IMR-90 (cell line): ENCODE measurements at regions not wholly inside any gene's neighbourhood (a gene's known extent, or its start where the extent isn't known, plus 50 kb on each side); places are given as distances from the start of the nearest gene placed in this dataset.
"Not testable (repeated sequence)": the region's sequence is repeated elsewhere in the genome, so short reads cannot be mapped to it uniquely, and the experiment has no call there.

Experiments
- ATAC-seq: fragments of 200-7000 bp; cut with Tn5 transposase; 2 replicates; pipeline ENCODE4 v1.9.1; 2020; ENCODE audit warnings: low read depth, mild to moderate bottlenecking, moderate library complexity
- BruUV-seq: library from RNA; stranded (reverse); fragments of 400-500 nt; replicated peaks from 2 replicates; lab custom pipeline; 2021; lab: Mats Ljungman, UMichigan
- CTCF ChIA-PET: fragments of 300-600 bp; formaldehyde crosslinking; extraction: SDS; loops from one replicate; lab custom pipeline; 2021; ENCODE audit warnings: antibody characterized with exemption; lab: Yijun Ruan, JAX
- POLR2A ChIA-PET: fragments of 300-600 bp; sonication (Branson Sonifier 250); formaldehyde crosslinking; loops from one replicate; lab custom pipeline; 2022; ENCODE audit warnings: antibody characterized with exemption; ENCODE audit not compliant: unreplicated experiment; lab: Charles Lee
- DNase-seq: peaks from one replicate; pipeline ENCODE4 v3.0.0; 2013
- H2AFZ ChIP-seq: replicated peaks from 2 replicates; pipeline ENCODE3; 2013; ENCODE audit warnings: low read length, mild to moderate bottlenecking; ENCODE audit not compliant: poor library complexity
- H2AK5ac ChIP-seq: 2 replicates; pipeline ENCODE4 v1.6.1; 2013; ENCODE audit warnings: low read depth, low read length, inconsistent platforms
- H2AK9ac ChIP-seq: replicated peaks from 2 replicates; pipeline ENCODE3; 2013; ENCODE audit warnings: mild to moderate bottlenecking, low read depth, low read length, moderate library complexity; ENCODE audit not compliant: poor library complexity
- H2BK120ac ChIP-seq: 2 replicates; pipeline ENCODE4 v1.6.1; 2013; ENCODE audit warnings: low read depth, low read length, inconsistent platforms
- H2BK15ac ChIP-seq: 3 replicates; pipeline ENCODE4 v1.6.1; 2013; ENCODE audit warnings: low read depth, low read length, inconsistent platforms
- H2BK20ac ChIP-seq: 2 replicates; pipeline ENCODE4 v1.6.1; 2013; ENCODE audit warnings: low read depth, mild to moderate bottlenecking, inconsistent platforms, low read length, moderate library complexity
- H2BK5ac ChIP-seq: 2 replicates; pipeline ENCODE4 v1.6.1; 2013; ENCODE audit warnings: mild to moderate bottlenecking, low read depth, low read length, inconsistent platforms; ENCODE audit not compliant: poor library complexity, severe bottlenecking
- H3K14ac ChIP-seq: replicated peaks from 2 replicates; pipeline ENCODE4 v1.6.1; 2013; ENCODE audit warnings: low read depth, low read length, inconsistent platforms
- H3K18ac ChIP-seq: 2 replicates; pipeline ENCODE4 v1.6.1; 2013; ENCODE audit warnings: low read depth, low read length, control low read depth
- H3K23ac ChIP-seq: 2 replicates; pipeline ENCODE4 v1.6.1; 2013; ENCODE audit warnings: low read depth, low read length, inconsistent platforms
- H3K27ac ChIP-seq: 2 replicates; pipeline ENCODE4 v1.5.1; 2013; ENCODE audit warnings: mild to moderate bottlenecking, control low read depth, low read length; ENCODE audit not compliant: insufficient read depth
- H3K27me3 ChIP-seq: 2 replicates; pipeline ENCODE4 v1.6.1; 2013; ENCODE audit warnings: low read length; ENCODE audit not compliant: control insufficient read depth, insufficient read depth
- H3K36me3 ChIP-seq: 2 replicates; pipeline ENCODE4 v1.6.1; 2013; ENCODE audit warnings: low read length, mixed read lengths; ENCODE audit not compliant: control insufficient read depth, insufficient read depth
- H3K4ac ChIP-seq: 2 replicates; pipeline ENCODE4 v1.6.1; 2013; ENCODE audit warnings: low read depth, low read length, inconsistent platforms
- H3K4me1 ChIP-seq: 2 replicates; pipeline ENCODE4 v1.6.1; 2013; ENCODE audit warnings: low read length, mixed read lengths; ENCODE audit not compliant: control insufficient read depth, insufficient read depth
- H3K4me2 ChIP-seq: 2 replicates; pipeline ENCODE4 v1.6.1; 2013; ENCODE audit warnings: low read depth, mild to moderate bottlenecking, control low read depth, low read length, moderate library complexity
- H3K4me3 ChIP-seq: 2 replicates; pipeline ENCODE4 v1.5.1; 2013; ENCODE audit warnings: low read depth, mild to moderate bottlenecking, control low read depth, low read length, moderate library complexity; ENCODE audit not compliant: insufficient read depth
- H3K56ac ChIP-seq: 2 replicates; pipeline ENCODE4 v1.6.1; 2013; ENCODE audit warnings: low read length, inconsistent platforms; ENCODE audit not compliant: insufficient read depth; ENCODE audit errors: extremely low read depth
- H3K79me1 ChIP-seq, 2 experiments: 2 replicates each; pipeline ENCODE4 v1.6.1; 2013; ENCODE audit warnings: low read length in 2 of 2, inconsistent platforms in 1 of 2, low read depth in 1 of 2
- H3K9ac ChIP-seq: 2 replicates; pipeline ENCODE4 v1.6.1; 2013; ENCODE audit warnings: low read depth, low read length, control low read depth
- H3K9me1 ChIP-seq: 2 replicates; pipeline ENCODE4 v1.6.1; 2013; ENCODE audit warnings: low read length, inconsistent platforms; ENCODE audit not compliant: insufficient read depth
- H3K9me3 ChIP-seq: 2 replicates; pipeline ENCODE4 v1.6.1; 2013; ENCODE audit warnings: low read length; ENCODE audit not compliant: control insufficient read depth, insufficient read depth
- H4K20me1 ChIP-seq: 2 replicates; pipeline ENCODE4 v1.6.1; 2013; ENCODE audit warnings: low read length, inconsistent platforms; ENCODE audit not compliant: insufficient read depth
- H4K5ac ChIP-seq: 2 replicates; pipeline ENCODE4 v1.6.1; 2013; ENCODE audit warnings: mild to moderate bottlenecking, low read depth, low read length, control low read depth
- H4K8ac ChIP-seq, 2 experiments: 2 replicates each; pipeline ENCODE4 v1.6.1; 2013; ENCODE audit warnings: low read depth in 2 of 2, low read length in 2 of 2, control low read depth in 1 of 2, inconsistent platforms in 1 of 2
- H4K91ac ChIP-seq: 2 replicates; pipeline ENCODE4 v1.6.1; 2013; ENCODE audit warnings: low read depth, low read length, inconsistent platforms; ENCODE audit not compliant: insufficient read depth
- WGBS, 2 experiments: methylation state at CpG; one replicate each; pipeline versions ENCODE4 v1.1.5 to v1.1.7; 2013; ENCODE audit warnings: missing lambda C conversion rate in 2 of 2; ENCODE audit not compliant: insufficient read length in 1 of 2; ENCODE audit errors: extremely low coverage in 2 of 2; 5-methylcytosine and 5-hydroxymethylcytosine counted together
- dilution Hi-C: fragments of 300-500 bp; cut with HindIII; formaldehyde crosslinking; loops from one replicate; pipeline ENCODE4 v1.14.3; 2018; ENCODE audit warnings: low sequenced_read_pairs; ENCODE audit not compliant: unreplicated experiment
- in situ Hi-C: fragments of 300-500 bp; cut with MboI; formaldehyde crosslinking; loops from 3 replicates; pipeline ENCODE4 v1.14.3; 2019; ENCODE audit warnings: low sequenced_read_pairs, inconsistent platforms, mixed read lengths
- intact Hi-C: fragments of 100-400 bp; cut with micrococcal nuclease; formaldehyde crosslinking; loops from 2 replicates; pipeline ENCODE4 v1.10.0; 2022

DNA sequence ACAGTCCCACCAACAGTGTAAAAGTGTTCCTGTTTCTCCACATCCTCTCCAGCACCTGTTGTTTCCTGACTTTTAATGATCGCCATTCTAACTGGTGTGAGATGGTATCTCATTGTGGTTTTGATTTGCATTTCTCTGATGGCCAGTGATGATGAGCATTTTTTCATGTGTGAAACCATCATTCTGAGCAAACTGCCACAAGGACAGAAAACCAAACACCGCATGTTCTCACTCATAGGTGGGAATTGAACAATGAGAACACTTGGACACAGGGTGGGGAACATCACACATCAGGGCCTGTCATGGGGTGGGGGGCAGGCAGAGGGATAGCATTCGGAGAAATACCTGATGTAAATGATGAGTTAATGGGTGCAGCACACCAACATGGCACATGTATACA lies 240.8 kb downstream of the FAT3 start:
- H2AK9ac ChIP-seq, ATAC-seq, H3K56ac ChIP-seq, H3K9ac ChIP-seq, H3K79me1 ChIP-seq, H4K8ac ChIP-seq, H3K27ac ChIP-seq, BruUV-seq, H3K14ac ChIP-seq, H3K27me3 ChIP-seq, H2AFZ ChIP-seq, H4K5ac ChIP-seq, H3K4me1 ChIP-seq, H2AK5ac ChIP-seq, H3K4ac ChIP-seq, H3K18ac ChIP-seq, H3K4me3 ChIP-seq, H3K23ac ChIP-seq, H2BK20ac ChIP-seq, H3K36me3 ChIP-seq, H2BK120ac ChIP-seq, in situ Hi-C loops, POLR2A ChIA-PET, H4K20me1 ChIP-seq, CTCF ChIA-PET, H2BK15ac ChIP-seq, dilution Hi-C loops, H3K9me3 ChIP-seq, H3K4me2 ChIP-seq, DNase-seq, intact Hi-C loops, H3K9me1 ChIP-seq, H2BK5ac ChIP-seq, H4K91ac ChIP-seq: not testable (repeated sequence)
- no CpG with 5 or more reads among the region's 3 CpGs for WGBS, 2 experiments
